Spinal cord (tissue), 9 donors: ENCODE measurements at regions not wholly inside any gene's neighbourhood (a gene's known extent, or its start where the extent isn't known, plus 50 kb on each side); places are given as distances from the start of the nearest gene placed in this dataset.

Source experiments
- DNase-seq, 6 donors: peaks; one replicate each; pipeline versions ENCODE4 v3.0.0 to v3.0.0-alpha.2; 2013 to 2015; ENCODE audit warnings: low spot score in 6 of 6, low read depth in 4 of 6
- H3K27ac ChIP-seq: one replicate; pipeline ENCODE4 v1.5.1; 2013; ENCODE audit warnings: low read depth, low read length, control low read depth
- H3K27me3 ChIP-seq: one replicate; pipeline ENCODE4 v1.6.1; 2013; ENCODE audit warnings: low read length; ENCODE audit not compliant: control insufficient read depth, insufficient read depth
- H3K36me3 ChIP-seq: one replicate; pipeline ENCODE4 v1.6.1; 2013; ENCODE audit warnings: low read length; ENCODE audit not compliant: control insufficient read depth, insufficient read depth
- H3K4me1 ChIP-seq: one replicate; pipeline ENCODE4 v1.6.1; 2013; ENCODE audit warnings: low read length; ENCODE audit not compliant: control insufficient read depth, insufficient read depth
- H3K4me3 ChIP-seq: one replicate; pipeline ENCODE4 v1.5.1; 2013; ENCODE audit warnings: low read depth, low read length, control low read depth
- H3K9me3 ChIP-seq: one replicate; pipeline ENCODE4 v1.6.1; 2013; ENCODE audit warnings: low read length; ENCODE audit not compliant: control insufficient read depth, insufficient read depth
- WGBS: methylation state at CpG from one replicate; pipeline ENCODE4 v1.1.5; 2013; ENCODE audit warnings: missing lambda C conversion rate; ENCODE audit not compliant: insufficient coverage; 5-methylcytosine and 5-hydroxymethylcytosine counted together
- donor health status: healthy.

DNA sequence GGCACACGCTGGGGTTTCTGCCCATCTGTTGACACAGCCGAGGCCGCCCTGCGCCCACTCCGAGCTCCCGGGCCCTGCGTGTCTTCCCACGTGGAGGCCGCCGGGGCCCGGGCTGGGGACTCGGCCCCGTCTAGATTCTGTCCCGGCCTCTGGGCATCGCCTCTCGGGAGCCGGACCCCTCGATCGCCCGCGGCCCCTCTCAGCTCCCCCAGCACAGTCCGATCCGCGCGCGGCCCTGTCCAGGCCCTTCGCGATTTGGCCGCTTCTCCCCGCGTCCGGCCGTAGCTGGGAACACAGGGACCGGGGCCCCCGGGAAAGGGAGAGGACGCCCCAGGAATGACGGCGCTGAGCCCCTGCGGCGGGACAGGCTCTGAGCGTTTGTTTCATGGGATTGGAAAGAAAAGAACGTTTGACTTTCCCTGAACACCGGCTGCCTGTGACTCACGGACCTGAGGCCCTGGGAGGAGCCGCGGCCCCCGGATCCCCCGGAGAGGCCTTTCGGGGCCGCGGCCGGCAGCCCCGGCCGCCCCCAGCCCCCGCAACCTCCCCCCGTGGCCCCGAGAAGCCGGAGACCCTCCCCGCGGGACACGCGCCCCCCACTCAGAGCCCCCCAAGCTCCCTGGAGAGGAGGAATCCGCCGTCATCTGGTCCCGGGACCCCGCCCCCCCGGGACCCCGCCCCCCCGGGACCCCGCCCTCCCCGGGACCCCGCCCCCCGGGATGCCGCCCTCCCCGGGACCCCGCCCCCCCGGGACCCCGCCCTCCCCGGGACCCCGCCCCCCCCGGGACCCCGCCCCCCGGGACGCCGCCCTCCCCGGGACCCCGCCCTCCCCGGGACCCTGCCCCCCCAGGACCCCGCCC lies 62.7 kb upstream of the CTDP1 start:
- H3K4me1 ChIP-seq: peaks cover 5% of the 10 kb centered on the region
- no peaks in the 10 kb centered on the region for H3K9me3 ChIP-seq
- no peaks in the 10 kb centered on the region for H3K36me3 ChIP-seq
- H3K27me3 ChIP-seq: no peaks in the 10 kb centered on the region
- no peak overlapping the region for H3K27ac ChIP-seq
- H3K4me3 ChIP-seq: peak overlapping the region; percentile 35
- WGBS: 52% methylated on average over 62 of the region's 89 CpGs
- peak in 1 of 6 donors; percentile 23 for DNase-seq

GRCh38 chr18:79617511-79618500 lies 61.8 kb upstream of the CTDP1 start:
- peaks cover 5% of the 10 kb centered on the region for H3K4me1 ChIP-seq
- H3K36me3 ChIP-seq: no peaks in the 10 kb centered on the region
- no peak overlapping the region for H3K27ac ChIP-seq
- no peaks in the 10 kb centered on the region for H3K27me3 ChIP-seq
- DNase-seq: no peak
- H3K9me3 ChIP-seq: no peaks in the 10 kb centered on the region
- WGBS: 81% methylated on average over 69 of the region's 79 CpGs
- no peak overlapping the region for H3K4me3 ChIP-seq

- no peak for DNase-seq
- no peak overlapping the region for H3K27ac ChIP-seq
- peaks cover 12% of the 10 kb centered on the region for H3K4me1 ChIP-seq
- WGBS: 87% methylated on average over 17 of the region's 20 CpGs
- H3K4me3 ChIP-seq: no peak overlapping the region
- no peaks in the 10 kb centered on the region for H3K27me3 ChIP-seq
- no peaks in the 10 kb centered on the region for H3K9me3 ChIP-seq
- no peaks in the 10 kb centered on the region for H3K36me3 ChIP-seq
Observed at GRCh38 chr18:79620576-79621165, 58.9 kb upstream of the CTDP1 start.

DNA sequence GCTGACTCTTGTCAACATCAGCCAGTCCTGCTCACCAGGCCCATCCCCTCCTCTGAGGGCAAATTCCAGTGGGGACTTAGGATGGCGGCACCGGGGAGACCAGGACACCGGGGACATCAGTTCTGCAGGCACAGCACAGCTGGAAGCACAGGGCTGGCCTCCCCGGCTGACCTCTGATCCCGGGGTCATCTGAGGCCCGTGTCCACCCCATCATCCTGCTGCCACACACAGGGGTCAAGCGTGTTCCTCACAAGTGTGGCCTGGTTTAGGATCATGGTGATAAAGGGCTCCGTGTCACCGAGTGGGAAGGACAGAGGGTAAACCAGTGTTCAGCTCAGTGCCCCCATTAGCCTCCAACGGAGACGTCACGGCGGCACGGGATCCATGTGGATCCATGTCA lies 58.1 kb upstream of the CTDP1 start:
- Histone ChIP-seq H3K4me1 (peaks cover 19% of the 10 kb centered on the region), H3K9me3 (no peaks in the 10 kb centered on the region), H3K4me3 (no peak overlapping the region), H3K27me3 (no peaks in the 10 kb centered on the region), H3K27ac (no peak overlapping the region), H3K36me3 (no peaks in the 10 kb centered on the region)
- 79% methylated on average over 14 of the region's 14 CpGs for WGBS
- no peak for DNase-seq

- H3K4me1 ChIP-seq: peaks cover 14% of the 10 kb centered on the region
- no peak overlapping the region for H3K4me3 ChIP-seq
- H3K27ac ChIP-seq: no peak overlapping the region
- H3K36me3 ChIP-seq: no peaks in the 10 kb centered on the region
- no peak for DNase-seq
- WGBS: 92% methylated on average over 2 of the region's 4 CpGs
- no peaks in the 10 kb centered on the region for H3K27me3 ChIP-seq
- H3K9me3 ChIP-seq: no peaks in the 10 kb centered on the region
Observed at GRCh38 chr18:79622004-79622403, 57.6 kb upstream of the CTDP1 start.

GRCh38 chr18:79624356-79625170 lies 55.0 kb upstream of the CTDP1 start:
- no peak for DNase-seq
- no peak overlapping the region for H3K4me3 ChIP-seq
- WGBS: 85% methylated on average over 7 of the region's 8 CpGs
- no peaks in the 10 kb centered on the region for H3K36me3 ChIP-seq
- no peaks in the 10 kb centered on the region for H3K9me3 ChIP-seq
- no peaks in the 10 kb centered on the region for H3K27me3 ChIP-seq
- peaks cover 14% of the 10 kb centered on the region for H3K4me1 ChIP-seq
- no peak overlapping the region for H3K27ac ChIP-seq

DNA sequence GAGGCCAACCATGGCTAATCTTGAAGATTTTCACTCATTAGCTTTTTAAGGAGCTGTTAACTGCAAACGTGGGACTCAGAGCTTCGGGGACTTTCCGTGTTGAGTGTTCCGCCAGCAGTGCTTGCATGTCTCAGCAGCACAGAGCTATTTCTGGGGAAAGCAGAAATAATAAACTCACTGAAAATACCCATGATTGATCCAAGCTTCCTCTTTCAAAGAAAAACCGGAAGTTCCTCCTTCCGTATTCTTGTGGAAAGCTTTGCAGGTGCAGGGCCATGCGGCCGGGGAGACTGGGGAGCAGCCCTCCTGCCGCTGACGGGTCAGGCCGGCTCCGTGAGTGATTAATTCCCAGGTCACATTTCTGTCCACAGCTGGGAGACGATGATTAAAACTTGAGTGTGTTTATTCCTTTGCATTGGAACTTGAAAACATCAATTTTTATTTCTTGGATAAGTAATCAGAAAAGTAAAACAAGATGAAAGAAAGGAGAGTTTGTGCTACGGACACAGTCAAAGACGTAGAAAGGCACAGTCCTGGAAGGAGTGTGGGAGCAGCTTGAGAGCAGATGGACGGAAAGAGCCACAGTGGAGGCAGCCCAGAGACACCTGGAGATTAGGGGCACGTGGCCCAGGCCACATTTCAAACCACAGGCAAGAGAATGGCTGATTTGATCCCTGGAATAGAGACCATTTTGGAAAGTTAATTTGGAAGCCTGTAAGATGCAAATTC lies 54.2 kb upstream of the CTDP1 start:
- peak in 1 of 6 donors; percentile 28 for DNase-seq
- no peaks in the 10 kb centered on the region for H3K9me3 ChIP-seq
- H3K36me3 ChIP-seq: no peaks in the 10 kb centered on the region
- no peak overlapping the region for H3K4me3 ChIP-seq
- no peaks in the 10 kb centered on the region for H3K27me3 ChIP-seq
- H3K4me1 ChIP-seq: peaks cover 14% of the 10 kb centered on the region
- WGBS: 60% methylated on average over 7 of the region's 17 CpGs
- no peak overlapping the region for H3K27ac ChIP-seq

DNA sequence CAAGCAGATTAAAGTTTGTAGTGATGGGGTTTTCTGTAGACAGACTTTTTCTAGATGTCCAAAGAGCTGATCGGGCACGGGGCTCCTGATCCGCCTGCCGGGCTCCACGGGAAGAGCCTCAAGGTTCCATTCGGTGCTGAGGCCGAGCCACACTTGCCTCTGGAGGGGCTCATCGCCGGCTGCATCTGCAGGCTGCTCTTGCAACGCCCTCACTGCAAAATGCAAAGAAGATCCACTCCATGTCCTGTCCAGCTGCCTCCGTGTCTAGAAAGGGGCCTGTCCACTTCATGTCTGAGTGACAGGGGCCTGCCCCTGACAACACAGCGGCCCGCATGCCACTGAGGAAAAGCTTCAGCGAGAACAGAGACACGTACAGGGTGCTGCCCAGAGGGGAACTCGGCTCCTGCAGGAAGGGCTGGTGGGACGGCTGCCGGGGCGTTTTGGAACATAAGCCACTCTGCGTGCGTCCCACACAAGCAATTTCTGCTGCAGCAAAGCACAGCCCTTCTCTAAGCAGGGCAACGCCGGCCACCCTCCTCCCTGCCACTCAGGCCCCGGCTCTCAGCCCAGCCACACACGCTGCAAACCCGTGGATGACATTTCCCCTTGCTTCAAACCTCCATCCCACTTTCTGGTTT lies 53.6 kb upstream of the CTDP1 start:
- Histone ChIP-seq H3K9me3 (no peaks in the 10 kb centered on the region), H3K4me1 (peaks cover 17% of the 10 kb centered on the region), H3K36me3 (no peaks in the 10 kb centered on the region), H3K27ac (no peak overlapping the region), H3K4me3 (no peak overlapping the region), H3K27me3 (no peaks in the 10 kb centered on the region)
- WGBS: 72% methylated on average over 23 of the region's 26 CpGs
- DNase-seq: no peak
